GM19328 (cell line): ENCODE measurements at regions not wholly inside any gene's neighbourhood (a gene's known extent, or its start where the extent isn't known, plus 50 kb on each side); places are given as distances from the start of the nearest gene placed in this dataset.

Source experiments
- ATAC-seq: cut with Tn5 transposase; IDR thresholded peaks from one replicate; pipeline ENCODE4 v1.9.1; 2021; ENCODE audit warnings: mild to moderate bottlenecking, moderate library complexity; ENCODE audit not compliant: unreplicated experiment

DNA sequence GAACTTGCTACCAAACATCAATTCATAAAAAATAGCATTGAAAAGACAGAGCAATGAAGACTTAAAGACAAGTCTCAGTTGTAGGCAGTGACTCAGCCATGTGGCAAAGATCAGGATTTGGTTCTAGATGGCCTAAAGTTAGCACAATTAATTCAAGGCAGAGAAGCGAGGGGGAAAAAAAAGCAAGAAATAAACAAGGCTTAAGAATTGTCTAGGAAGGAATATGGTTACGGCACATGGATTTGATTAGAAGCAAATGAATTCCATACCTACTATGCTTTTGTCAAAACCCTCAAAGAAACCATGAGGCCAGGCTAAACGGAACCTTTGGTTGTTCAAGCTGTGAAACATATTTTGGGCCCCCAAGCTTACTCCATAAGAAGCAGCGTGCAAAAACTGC lies 362.2 kb upstream of the KCNH7 start:
- no peak for ATAC-seq

GRCh38 chr2:163198972-163199371 lies 360.4 kb upstream of the KCNH7 start:
- ATAC-seq: no peak

GRCh38 chr2:163198007-163198406 lies 359.4 kb upstream of the KCNH7 start:
- ATAC-seq: no peak

DNA sequence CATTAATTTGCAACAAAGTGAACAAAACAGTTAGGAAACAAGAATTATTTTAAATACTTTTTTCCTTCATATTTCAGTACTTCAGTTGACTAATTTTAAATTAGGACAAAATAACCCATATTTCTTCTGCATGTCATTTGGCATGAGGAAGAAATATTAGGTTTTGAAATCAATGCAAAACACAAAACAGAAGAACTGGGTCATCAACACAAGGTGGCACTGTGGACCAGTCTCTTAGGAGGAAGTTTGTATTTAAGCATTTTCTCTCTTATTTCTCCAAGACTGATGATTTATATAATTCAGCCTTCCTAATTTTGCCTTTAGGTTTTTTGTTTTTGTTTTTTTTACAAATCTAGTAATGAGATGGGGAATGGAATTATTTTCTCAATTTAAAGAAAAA lies 352.8 kb upstream of the KCNH7 start:
- no peak for ATAC-seq

GRCh38 chr2:163187995-163188655 lies 349.6 kb upstream of the KCNH7 start:
- ATAC-seq: no peak

GRCh38 chr2:163187119-163187518 lies 348.6 kb upstream of the KCNH7 start:
- ATAC-seq: no peak

DNA sequence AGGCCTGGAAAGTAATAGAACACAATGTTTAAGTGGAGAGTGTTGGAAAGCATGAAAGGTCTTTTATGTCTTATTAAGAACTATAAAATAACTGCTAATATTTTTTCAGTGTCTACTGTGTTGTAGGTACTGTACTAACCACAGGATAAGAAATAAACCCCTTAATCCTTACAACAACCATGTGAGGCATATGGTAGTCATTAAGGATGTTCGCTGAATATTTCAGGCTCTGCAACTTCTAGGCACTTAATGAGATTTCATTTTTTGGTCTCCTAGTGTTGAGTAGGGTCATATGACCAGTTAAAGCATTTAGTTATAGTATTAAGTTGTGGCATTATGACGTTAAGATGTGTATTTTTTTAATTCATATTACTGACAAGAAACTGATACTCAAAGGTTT lies 346.6 kb upstream of the KCNH7 start:
- ATAC-seq: no peak

GRCh38 chr2:163182764-163183354 lies 344.3 kb upstream of the KCNH7 start:
- peak; percentile 68 for ATAC-seq

DNA sequence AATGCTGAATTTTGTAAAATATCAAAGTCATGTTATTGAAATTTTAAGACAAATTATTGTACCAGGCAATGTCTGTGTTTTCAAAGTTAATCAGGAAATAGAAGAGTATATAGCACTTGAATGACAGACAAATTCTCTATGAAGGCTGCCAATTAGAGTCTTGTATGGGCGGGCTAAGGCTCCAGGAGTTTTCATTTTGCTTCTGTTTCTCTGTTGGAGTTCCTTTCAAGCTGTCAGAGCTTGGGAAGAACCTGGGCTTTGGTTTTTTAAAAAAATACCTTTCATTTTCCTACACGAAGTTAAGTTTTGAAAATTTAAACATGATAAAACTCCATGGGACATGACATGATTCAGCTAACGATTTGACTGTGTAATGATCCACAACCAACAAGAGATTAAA lies 339.0 kb upstream of the KCNH7 start:
- ATAC-seq: no peak

- ATAC-seq: no peak
Measured at GRCh38 chr2:163175294-163175693, 336.7 kb upstream of the KCNH7 start.

DNA sequence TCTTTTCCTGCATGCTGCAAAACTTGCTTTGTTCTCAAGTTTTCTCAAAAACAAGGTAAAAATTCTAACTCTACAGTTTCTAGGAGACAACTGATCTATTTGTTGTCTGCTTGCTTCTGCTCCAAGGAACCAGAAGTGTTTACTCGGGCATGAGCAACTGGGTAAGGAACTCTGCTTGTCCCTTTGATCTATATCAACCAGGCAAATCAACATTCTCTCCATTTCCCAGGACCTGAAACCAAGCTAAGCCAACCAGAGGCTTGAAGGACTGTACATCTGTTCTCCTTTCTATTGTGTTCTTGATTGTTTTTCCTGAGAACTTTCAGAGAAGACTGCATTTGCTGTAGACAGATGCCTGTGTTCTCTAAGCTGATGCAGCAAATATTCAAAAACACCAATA lies 335.0 kb upstream of the KCNH7 start:
- ATAC-seq: no peak

DNA sequence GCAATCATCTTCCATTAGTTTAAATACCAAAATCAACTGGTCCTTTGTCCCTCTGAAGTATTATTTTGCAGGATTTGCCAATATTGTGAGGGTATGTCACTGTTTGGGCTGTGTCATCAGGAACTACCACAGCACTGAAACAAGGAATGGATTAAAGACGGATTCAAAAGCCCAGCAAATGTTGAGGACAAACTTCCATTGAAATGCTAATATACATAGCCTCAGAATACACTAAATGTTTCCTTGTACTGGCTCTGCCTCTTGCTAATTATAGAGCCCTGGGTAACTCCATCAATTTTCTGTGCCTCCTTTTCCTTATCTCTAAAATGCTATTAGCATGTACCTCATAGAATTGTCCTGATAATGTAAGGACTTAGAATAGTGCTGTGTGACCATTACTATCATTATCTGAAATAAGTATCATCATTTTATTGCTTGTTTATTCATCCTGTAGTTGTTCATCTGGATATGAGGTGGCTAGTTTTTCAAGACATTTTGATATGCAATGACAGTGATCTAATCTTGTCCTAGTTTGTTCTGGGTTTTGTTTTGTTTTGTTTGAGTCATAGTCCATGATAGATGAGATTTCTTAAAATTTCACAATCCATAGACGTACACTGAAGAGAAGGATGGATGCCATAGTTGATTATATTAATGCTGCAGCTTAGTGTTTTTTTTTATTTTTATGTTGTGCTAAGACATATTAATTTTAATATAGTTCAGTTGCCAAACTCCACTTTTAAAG lies 333.4 kb upstream of the KCNH7 start:
- no peak for ATAC-seq

DNA sequence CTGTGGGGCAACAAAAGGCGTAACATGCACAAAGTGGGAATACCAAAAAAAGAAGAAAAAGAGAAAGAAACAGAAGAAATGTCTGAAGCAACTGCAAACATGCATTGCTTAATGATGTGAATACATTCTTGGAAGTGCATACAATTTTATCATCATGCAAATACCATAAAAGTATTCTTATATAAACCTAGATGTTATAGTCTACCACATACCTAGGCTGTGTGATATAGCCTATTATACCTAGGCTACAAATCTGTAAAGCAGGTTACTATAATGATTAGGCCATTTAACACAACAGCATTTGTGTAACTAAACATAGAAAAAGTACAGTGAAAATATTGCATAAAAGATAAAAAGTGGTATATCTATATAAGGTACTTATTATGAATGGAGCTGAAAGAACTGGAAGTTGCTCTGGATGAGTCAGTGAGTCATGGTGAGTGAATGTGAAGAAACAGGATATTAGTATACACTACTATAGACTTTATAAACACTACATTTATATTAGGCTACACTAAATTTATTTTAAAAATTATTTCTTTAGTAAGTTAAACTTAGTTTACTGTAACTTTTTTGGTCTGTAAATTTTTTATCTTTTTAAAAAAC lies 319.4 kb upstream of the KCNH7 start:
- ATAC-seq: no peak

GRCh38 chr2:163157411-163157810 lies 318.8 kb upstream of the KCNH7 start:
- ATAC-seq: no peak

- ATAC-seq: no peak
Measured at GRCh38 chr2:163155925-163156324, 317.4 kb upstream of the KCNH7 start.

GRCh38 chr2:163155279-163155883 lies 316.8 kb upstream of the KCNH7 start:
- no peak for ATAC-seq

GRCh38 chr2:163142618-163143017 lies 304.1 kb upstream of the KCNH7 start:
- no peak for ATAC-seq

- no peak for ATAC-seq
Measured at GRCh38 chr2:163138947-163139346, 300.4 kb upstream of the KCNH7 start.

GRCh38 chr2:163135256-163135655 lies 296.7 kb upstream of the KCNH7 start:
- ATAC-seq: no peak

GRCh38 chr2:163133602-163134001 lies 295.0 kb upstream of the KCNH7 start:
- ATAC-seq: no peak

GRCh38 chr2:163132850-163133249 lies 294.3 kb upstream of the KCNH7 start:
- no peak for ATAC-seq
